Liver (tissue), 3 donors: ENCODE measurements at regions not wholly inside any gene's neighbourhood (a gene's known extent, or its start where the extent isn't known, plus 50 kb on each side); places are given as distances from the start of the nearest gene placed in this dataset.
"Not testable (repeated sequence)": the region's sequence is repeated elsewhere in the genome, so short reads cannot be mapped to it uniquely, and the experiment has no call there.

ENCODE experiments used
- CTCF ChIP-seq: fragments of 150-350 bp; IDR thresholded peaks from 2 replicates; pipeline ENCODE4 v1.5.1; 2017; ENCODE audit warnings: improper control_type of control experiment, low read depth, low read length; ENCODE audit not compliant: missing input control
- FOXA1 ChIP-seq: IDR thresholded peaks from 2 replicates; pipeline ENCODE4 v1.6.1; 2016; ENCODE audit warnings: antibody characterized with exemption
- MAX ChIP-seq: IDR thresholded peaks from 2 replicates; pipeline ENCODE4 v1.6.1; 2016; ENCODE audit warnings: antibody characterized with exemption
- RAD21 ChIP-seq, 2 donors: IDR thresholded peaks; 2 replicates each; pipeline ENCODE4 v1.6.1; 2016; ENCODE audit warnings: antibody characterized with exemption in 2 of 2, mild to moderate bottlenecking in 2 of 2
- REST ChIP-seq: IDR thresholded peaks from 2 replicates; pipeline ENCODE4 v1.6.1; 2016; ENCODE audit warnings: antibody characterized with exemption, mild to moderate bottlenecking
- SP1 ChIP-seq: IDR thresholded peaks from 2 replicates; pipeline ENCODE4 v1.6.1; 2018; ENCODE audit warnings: antibody characterized with exemption, mild to moderate bottlenecking
- TF ChIP-seq, protein P1 (sequence below): IDR thresholded peaks from 2 replicates; pipeline ENCODE4 v1.6.1; 2016; ENCODE audit warnings: antibody characterized with exemption
- TF ChIP-seq, protein P2 (sequence below): IDR thresholded peaks from 2 replicates; pipeline ENCODE4 v1.6.1; 2016; ENCODE audit warnings: antibody characterized with exemption
- donor health status: healthy.
- donor health status: healthy.

DNA sequence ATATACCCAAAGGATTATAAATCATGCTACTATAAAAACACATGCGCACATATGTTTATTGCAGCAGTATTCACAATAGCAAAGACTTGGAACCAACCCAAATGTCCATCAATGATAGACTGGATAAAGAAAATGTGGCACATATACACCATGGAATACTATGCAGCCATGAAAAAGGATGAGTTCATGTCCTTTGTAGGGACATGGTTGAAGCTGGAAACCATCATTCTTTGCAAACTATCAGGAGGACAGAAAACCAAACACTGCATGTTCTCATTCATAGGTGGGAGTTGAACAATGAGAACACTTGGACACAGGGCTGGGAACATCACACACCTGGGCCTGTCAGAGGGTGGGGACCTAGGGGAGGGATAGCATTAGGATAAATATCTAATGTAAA is 98.9 kb upstream of the BCHE start:
- TF ChIP-seq, protein P1, sequence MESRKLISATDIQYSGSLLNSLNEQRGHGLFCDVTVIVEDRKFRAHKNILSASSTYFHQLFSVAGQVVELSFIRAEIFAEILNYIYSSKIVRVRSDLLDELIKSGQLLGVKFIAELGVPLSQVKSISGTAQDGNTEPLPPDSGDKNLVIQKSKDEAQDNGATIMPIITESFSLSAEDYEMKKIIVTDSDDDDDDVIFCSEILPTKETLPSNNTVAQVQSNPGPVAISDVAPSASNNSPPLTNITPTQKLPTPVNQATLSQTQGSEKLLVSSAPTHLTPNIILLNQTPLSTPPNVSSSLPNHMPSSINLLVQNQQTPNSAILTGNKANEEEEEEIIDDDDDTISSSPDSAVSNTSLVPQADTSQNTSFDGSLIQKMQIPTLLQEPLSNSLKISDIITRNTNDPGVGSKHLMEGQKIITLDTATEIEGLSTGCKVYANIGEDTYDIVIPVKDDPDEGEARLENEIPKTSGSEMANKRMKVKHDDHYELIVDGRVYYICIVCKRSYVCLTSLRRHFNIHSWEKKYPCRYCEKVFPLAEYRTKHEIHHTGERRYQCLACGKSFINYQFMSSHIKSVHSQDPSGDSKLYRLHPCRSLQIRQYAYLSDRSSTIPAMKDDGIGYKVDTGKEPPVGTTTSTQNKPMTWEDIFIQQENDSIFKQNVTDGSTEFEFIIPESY, result not testable (repeated sequence)
- TF ChIP-seq REST; CTCF; SP1; RAD21 (IDR thresholded peaks at IDR 0.05); MAX; FOXA1: not testable (repeated sequence)
- TF ChIP-seq, protein P2, sequence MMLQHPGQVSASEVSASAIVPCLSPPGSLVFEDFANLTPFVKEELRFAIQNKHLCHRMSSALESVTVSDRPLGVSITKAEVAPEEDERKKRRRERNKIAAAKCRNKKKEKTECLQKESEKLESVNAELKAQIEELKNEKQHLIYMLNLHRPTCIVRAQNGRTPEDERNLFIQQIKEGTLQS, result not testable (repeated sequence)
